ENCODE measurements at regions not wholly inside any gene's neighbourhood (a gene's known extent, or its start where the extent isn't known, plus 50 kb on each side); places are given as distances from the start of the nearest gene placed in this dataset.

GRCh38 chr7:21067216-21067615 is 280.5 kb upstream of the SP8 start:
- WGBS (ENCODE audit: insufficient coverage), result 100% methylated on average over 2 of the region's 4 CpGs

GRCh38 chr7:21070571-21071090 is 283.9 kb upstream of the SP8 start:
- no peaks in the 10 kb centered on the region for H3K36me3 ChIP-seq (ENCODE audit: control insufficient read depth, insufficient read depth, low read length)
- no peak for DNase-seq (ENCODE audit: low read depth in 4 of 6, low spot score in 6 of 6)

More at GRCh38 chr7:21067216-21067615, 280.5 kb upstream of the SP8 start:
- Histone ChIP-seq H3K9me3 (ENCODE audit: control insufficient read depth, insufficient read depth, low read length) (no peaks in the 10 kb centered on the region), H3K4me1 (ENCODE audit: control insufficient read depth, insufficient read depth, low read length) (no peaks in the 10 kb centered on the region), H3K4me3 (ENCODE audit: low read depth, low read length) (no peak overlapping the region), H3K36me3 (ENCODE audit: control insufficient read depth, insufficient read depth, low read length) (no peaks in the 10 kb centered on the region), H3K27ac (ENCODE audit: low read depth, low read length) (no peak overlapping the region), H3K27me3 (ENCODE audit: control insufficient read depth, insufficient read depth, low read length) (no peaks in the 10 kb centered on the region)
- no peak for DNase-seq (ENCODE audit: low read depth in 4 of 6, low spot score in 6 of 6)

GRCh38 chr7:21071561-21072501 is 285.1 kb upstream of the SP8 start:
- no peaks in the 10 kb centered on the region for H3K4me1 ChIP-seq (ENCODE audit: control insufficient read depth, insufficient read depth, low read length)
- WGBS (ENCODE audit: insufficient coverage), result no CpG with 5 or more reads among the region's 3 CpGs
- H3K9me3 ChIP-seq (ENCODE audit: control insufficient read depth, insufficient read depth, low read length), result no peaks in the 10 kb centered on the region
- peaks cover 4% of the 10 kb centered on the region for H3K27me3 ChIP-seq (ENCODE audit: control insufficient read depth, insufficient read depth, low read length)
- no peak overlapping the region for H3K27ac ChIP-seq (ENCODE audit: low read depth, low read length)
- no peaks in the 10 kb centered on the region for H3K36me3 ChIP-seq (ENCODE audit: control insufficient read depth, insufficient read depth, low read length)
- peak in 2 of 6 donors; percentile 4 to 47 for DNase-seq (ENCODE audit: low read depth in 4 of 6, low spot score in 6 of 6)
- H3K4me3 ChIP-seq (ENCODE audit: low read depth, low read length), result no peak overlapping the region

More at GRCh38 chr7:21070571-21071090, 283.9 kb upstream of the SP8 start:
- H3K27ac ChIP-seq (ENCODE audit: low read depth, low read length), result no peak overlapping the region
- H3K27me3 ChIP-seq (ENCODE audit: control insufficient read depth, insufficient read depth, low read length), result peaks cover 2% of the 10 kb centered on the region
- WGBS (ENCODE audit: insufficient coverage), result no CpG with 5 or more reads among the region's 1 CpG
- H3K9me3 ChIP-seq (ENCODE audit: control insufficient read depth, insufficient read depth, low read length), result no peaks in the 10 kb centered on the region
- H3K4me3 ChIP-seq (ENCODE audit: low read depth, low read length), result no peak overlapping the region
- no peaks in the 10 kb centered on the region for H3K4me1 ChIP-seq (ENCODE audit: control insufficient read depth, insufficient read depth, low read length)

GRCh38 chr7:21076054-21076453 is 289.4 kb upstream of the SP8 start:
- no peak overlapping the region for H3K27ac ChIP-seq (ENCODE audit: low read depth, low read length)
- no peaks in the 10 kb centered on the region for H3K4me1 ChIP-seq (ENCODE audit: control insufficient read depth, insufficient read depth, low read length)
- peaks cover 4% of the 10 kb centered on the region for H3K27me3 ChIP-seq (ENCODE audit: control insufficient read depth, insufficient read depth, low read length)
- no peaks in the 10 kb centered on the region for H3K36me3 ChIP-seq (ENCODE audit: control insufficient read depth, insufficient read depth, low read length)
- DNase-seq (ENCODE audit: low read depth in 4 of 6, low spot score in 6 of 6), result peak in 3 of 6 donors; percentile 8 to 53 (median 15)
- no peak overlapping the region for H3K4me3 ChIP-seq (ENCODE audit: low read depth, low read length)
- WGBS (ENCODE audit: insufficient coverage), result 14% methylated on average over 3 of the region's 5 CpGs
- H3K9me3 ChIP-seq (ENCODE audit: control insufficient read depth, insufficient read depth, low read length), result no peaks in the 10 kb centered on the region

GRCh38 chr7:21076574-21076973 is 289.9 kb upstream of the SP8 start:
- no peak for DNase-seq (ENCODE audit: low read depth in 4 of 6, low spot score in 6 of 6)
- 55% methylated on average over 4 of the region's 5 CpGs for WGBS (ENCODE audit: insufficient coverage)
- no peak overlapping the region for H3K27ac ChIP-seq (ENCODE audit: low read depth, low read length)

GRCh38 chr7:21077602-21078001 is 290.9 kb upstream of the SP8 start:
- Histone ChIP-seq H3K9me3 (ENCODE audit: control insufficient read depth, insufficient read depth, low read length) (no peaks in the 10 kb centered on the region), H3K4me3 (ENCODE audit: low read depth, low read length) (no peak overlapping the region), H3K27me3 (ENCODE audit: control insufficient read depth, insufficient read depth, low read length) (peaks cover 4% of the 10 kb centered on the region), H3K36me3 (ENCODE audit: control insufficient read depth, insufficient read depth, low read length) (no peaks in the 10 kb centered on the region), H3K27ac (ENCODE audit: low read depth, low read length) (no peak overlapping the region), H3K4me1 (ENCODE audit: control insufficient read depth, insufficient read depth, low read length) (no peaks in the 10 kb centered on the region)
- no CpG with 5 or more reads among the region's 5 CpGs for WGBS (ENCODE audit: insufficient coverage)
- no peak for DNase-seq (ENCODE audit: low read depth in 4 of 6, low spot score in 6 of 6)

More at GRCh38 chr7:21076574-21076973, 289.9 kb upstream of the SP8 start:
- Histone ChIP-seq H3K9me3 (ENCODE audit: control insufficient read depth, insufficient read depth, low read length) (no peaks in the 10 kb centered on the region), H3K4me1 (ENCODE audit: control insufficient read depth, insufficient read depth, low read length) (no peaks in the 10 kb centered on the region), H3K4me3 (ENCODE audit: low read depth, low read length) (no peak overlapping the region), H3K27me3 (ENCODE audit: control insufficient read depth, insufficient read depth, low read length) (peaks cover 4% of the 10 kb centered on the region), H3K36me3 (ENCODE audit: control insufficient read depth, insufficient read depth, low read length) (no peaks in the 10 kb centered on the region)

- Histone ChIP-seq H3K4me1 (ENCODE audit: control insufficient read depth, insufficient read depth, low read length) (no peaks in the 10 kb centered on the region), H3K4me3 (ENCODE audit: low read depth, low read length) (no peak overlapping the region), H3K36me3 (ENCODE audit: control insufficient read depth, insufficient read depth, low read length) (no peaks in the 10 kb centered on the region), H3K27me3 (ENCODE audit: control insufficient read depth, insufficient read depth, low read length) (no peaks in the 10 kb centered on the region), H3K27ac (ENCODE audit: low read depth, low read length) (no peak overlapping the region), H3K9me3 (ENCODE audit: control insufficient read depth, insufficient read depth, low read length) (no peaks in the 10 kb centered on the region)
- WGBS (ENCODE audit: insufficient coverage), result 83% methylated on average over 2 of the region's 7 CpGs
- DNase-seq (ENCODE audit: low read depth in 4 of 6, low spot score in 6 of 6), result no peak
Measured at GRCh38 chr7:21084286-21084685, 297.6 kb upstream of the SP8 start.

- no peak overlapping the region for H3K27ac ChIP-seq (ENCODE audit: low read depth, low read length)
- no peak for DNase-seq (ENCODE audit: low read depth in 4 of 6, low spot score in 6 of 6)
- no peaks in the 10 kb centered on the region for H3K27me3 ChIP-seq (ENCODE audit: control insufficient read depth, insufficient read depth, low read length)
- no peaks in the 10 kb centered on the region for H3K4me1 ChIP-seq (ENCODE audit: control insufficient read depth, insufficient read depth, low read length)
- no peaks in the 10 kb centered on the region for H3K36me3 ChIP-seq (ENCODE audit: control insufficient read depth, insufficient read depth, low read length)
- H3K4me3 ChIP-seq (ENCODE audit: low read depth, low read length), result no peak overlapping the region
- H3K9me3 ChIP-seq (ENCODE audit: control insufficient read depth, insufficient read depth, low read length), result no peaks in the 10 kb centered on the region
Measured at GRCh38 chr7:21086688-21087087, 300.0 kb upstream of the SP8 start.

GRCh38 chr7:21089653-21090052 is 303.0 kb upstream of the SP8 start:
- no peak for DNase-seq (ENCODE audit: low read depth in 4 of 6, low spot score in 6 of 6)
- no peak overlapping the region for H3K27ac ChIP-seq (ENCODE audit: low read depth, low read length)
- H3K9me3 ChIP-seq (ENCODE audit: control insufficient read depth, insufficient read depth, low read length), result no peaks in the 10 kb centered on the region
- WGBS (ENCODE audit: insufficient coverage), result 73% methylated on average over 3 of the region's 4 CpGs
- H3K4me1 ChIP-seq (ENCODE audit: control insufficient read depth, insufficient read depth, low read length), result no peaks in the 10 kb centered on the region
- no peaks in the 10 kb centered on the region for H3K36me3 ChIP-seq (ENCODE audit: control insufficient read depth, insufficient read depth, low read length)
- H3K27me3 ChIP-seq (ENCODE audit: control insufficient read depth, insufficient read depth, low read length), result no peaks in the 10 kb centered on the region
- no peak overlapping the region for H3K4me3 ChIP-seq (ENCODE audit: low read depth, low read length)

Data from spinal cord (tissue), 9 donors.